ENCODE measurements at regions not wholly inside any gene's neighbourhood (a gene's known extent, or its start where the extent isn't known, plus 50 kb on each side); places are given as distances from the start of the nearest gene placed in this dataset.

- H3K27me3 ChIP-seq, result no peaks in the 10 kb centered on the region
- H3K4me1 ChIP-seq, result no peaks in the 10 kb centered on the region; the same call in 1 of the 2 replicates
- no peak for DNase-seq
- no peak overlapping the region for H3K4me3 ChIP-seq
- H3K9me3 ChIP-seq (replicated peaks), result no peaks in the 10 kb centered on the region
- H3K36me3 ChIP-seq, result no peaks in the 10 kb centered on the region
- H3K27ac ChIP-seq, result no peak overlapping the region
Observed at GRCh38 chr7:106957766-106958165, 86.7 kb upstream of the PRKAR2B start.

GRCh38 chr7:106959753-106960152, 84.8 kb upstream of the PRKAR2B start:
- H3K4me1 ChIP-seq, result no peaks in the 10 kb centered on the region; the same call in 1 of the 2 replicates
- H3K27me3 ChIP-seq, result no peaks in the 10 kb centered on the region
- H3K27ac ChIP-seq, result no peak overlapping the region
- H3K9me3 ChIP-seq (replicated peaks), result no peaks in the 10 kb centered on the region
- no peaks in the 10 kb centered on the region for H3K36me3 ChIP-seq
- DNase-seq, result peak in 1 of 2 experiments; percentile 10
- H3K4me3 ChIP-seq, result no peak overlapping the region

GRCh38 chr7:106962751-106963150, 81.8 kb upstream of the PRKAR2B start:
- Histone ChIP-seq H3K4me1 (no peaks in the 10 kb centered on the region; the same call in 1 of the 2 replicates), H3K27me3 (no peaks in the 10 kb centered on the region), H3K36me3 (no peaks in the 10 kb centered on the region), H3K4me3 (no peak overlapping the region), H3K27ac (no peak overlapping the region), H3K9me3 (replicated peaks) (no peaks in the 10 kb centered on the region)
- no peak for DNase-seq

GRCh38 chr7:106964466-106964865, 80.0 kb upstream of the PRKAR2B start:
- H3K4me1 ChIP-seq, result no peaks in the 10 kb centered on the region
- no peak for DNase-seq

GRCh38 chr7:106965108-106965507, 79.4 kb upstream of the PRKAR2B start:
- H3K4me3 ChIP-seq, result no peak overlapping the region
- H3K4me1 ChIP-seq, result no peaks in the 10 kb centered on the region
- H3K27me3 ChIP-seq, result no peaks in the 10 kb centered on the region
- H3K36me3 ChIP-seq, result no peaks in the 10 kb centered on the region
- no peak overlapping the region for H3K27ac ChIP-seq
- no peak for DNase-seq
- H3K9me3 ChIP-seq (replicated peaks), result no peaks in the 10 kb centered on the region

More at GRCh38 chr7:106964466-106964865, 80.0 kb upstream of the PRKAR2B start:
- Histone ChIP-seq H3K27ac (no peak overlapping the region), H3K27me3 (no peaks in the 10 kb centered on the region), H3K4me3 (no peak overlapping the region), H3K9me3 (replicated peaks) (no peaks in the 10 kb centered on the region), H3K36me3 (no peaks in the 10 kb centered on the region)

- no peak for DNase-seq
Observed at GRCh38 chr7:106966121-106966520, 78.4 kb upstream of the PRKAR2B start.

GRCh38 chr7:106968160-106968559, 76.3 kb upstream of the PRKAR2B start:
- Histone ChIP-seq H3K9me3 (replicated peaks) (no peaks in the 10 kb centered on the region), H3K27me3 (no peaks in the 10 kb centered on the region; the same call in 1 of the 2 replicates)
- no peak for DNase-seq

More at GRCh38 chr7:106966121-106966520, 78.4 kb upstream of the PRKAR2B start:
- no peak overlapping the region for H3K4me3 ChIP-seq
- no peak overlapping the region for H3K27ac ChIP-seq
- H3K36me3 ChIP-seq, result no peaks in the 10 kb centered on the region
- no peaks in the 10 kb centered on the region for H3K9me3 ChIP-seq (replicated peaks)
- H3K4me1 ChIP-seq, result no peaks in the 10 kb centered on the region
- no peaks in the 10 kb centered on the region; the same call in 1 of the 2 replicates for H3K27me3 ChIP-seq

GRCh38 chr7:106978425-106979420, 65.8 kb upstream of the PRKAR2B start:
- Histone ChIP-seq H3K36me3 (no peaks in the 10 kb centered on the region), H3K27me3 (no peaks in the 10 kb centered on the region), H3K27ac (no peak overlapping the region), H3K4me3 (no peak overlapping the region), H3K9me3 (replicated peaks) (no peaks in the 10 kb centered on the region), H3K4me1 (no peaks in the 10 kb centered on the region)
- peak in 1 of 2 experiments; percentile 6 for DNase-seq

More at GRCh38 chr7:106968160-106968559, 76.3 kb upstream of the PRKAR2B start:
- Histone ChIP-seq H3K27ac (no peak overlapping the region), H3K4me1 (no peaks in the 10 kb centered on the region), H3K4me3 (no peak overlapping the region), H3K36me3 (no peaks in the 10 kb centered on the region)

- DNase-seq, result no peak
- no peak overlapping the region for H3K27ac ChIP-seq
- H3K4me3 ChIP-seq, result no peak overlapping the region
- H3K27me3 ChIP-seq, result no peaks in the 10 kb centered on the region
- H3K36me3 ChIP-seq, result no peaks in the 10 kb centered on the region
- no peaks in the 10 kb centered on the region for H3K9me3 ChIP-seq (replicated peaks)
- no peaks in the 10 kb centered on the region for H3K4me1 ChIP-seq
Observed at GRCh38 chr7:106979551-106980357, 64.8 kb upstream of the PRKAR2B start.

GRCh38 chr7:106980358-106980685, 64.2 kb upstream of the PRKAR2B start:
- Histone ChIP-seq H3K9me3 (replicated peaks) (no peaks in the 10 kb centered on the region), H3K4me1 (no peaks in the 10 kb centered on the region), H3K4me3 (no peak overlapping the region), H3K27ac (no peak overlapping the region), H3K27me3 (no peaks in the 10 kb centered on the region), H3K36me3 (no peaks in the 10 kb centered on the region)
- no peak for DNase-seq

- DNase-seq, result no peak
- no peaks in the 10 kb centered on the region for H3K4me1 ChIP-seq
- no peaks in the 10 kb centered on the region for H3K36me3 ChIP-seq
- H3K9me3 ChIP-seq (replicated peaks), result no peaks in the 10 kb centered on the region
- no peak overlapping the region for H3K4me3 ChIP-seq
- H3K27ac ChIP-seq, result no peak overlapping the region
- no peaks in the 10 kb centered on the region for H3K27me3 ChIP-seq
Observed at GRCh38 chr7:106982415-106982814, 62.1 kb upstream of the PRKAR2B start.

- H3K27me3 ChIP-seq, result no peaks in the 10 kb centered on the region
- H3K27ac ChIP-seq, result no peak overlapping the region
- no peaks in the 10 kb centered on the region for H3K4me1 ChIP-seq
- DNase-seq, result no peak
- no peaks in the 10 kb centered on the region for H3K36me3 ChIP-seq
- no peaks in the 10 kb centered on the region for H3K9me3 ChIP-seq (replicated peaks)
- no peak overlapping the region for H3K4me3 ChIP-seq
Observed at GRCh38 chr7:106984034-106984433, 60.5 kb upstream of the PRKAR2B start.

GRCh38 chr7:106986450-106986977, 58.0 kb upstream of the PRKAR2B start:
- no peak overlapping the region for H3K4me3 ChIP-seq
- peaks cover 5% of the 10 kb centered on the region; the same call in 1 of the 2 replicates for H3K27me3 ChIP-seq
- H3K4me1 ChIP-seq, result no peaks in the 10 kb centered on the region
- DNase-seq, result no peak
- no peak overlapping the region for H3K27ac ChIP-seq
- H3K36me3 ChIP-seq, result no peaks in the 10 kb centered on the region
- H3K9me3 ChIP-seq (replicated peaks), result no peaks in the 10 kb centered on the region

GRCh38 chr7:106987777-106988176, 56.7 kb upstream of the PRKAR2B start:
- DNase-seq, result no peak
- Histone ChIP-seq H3K4me3 (no peak overlapping the region), H3K27ac (no peak overlapping the region), H3K4me1 (no peaks in the 10 kb centered on the region), H3K36me3 (no peaks in the 10 kb centered on the region), H3K9me3 (replicated peaks) (no peaks in the 10 kb centered on the region), H3K27me3 (peaks cover 5% of the 10 kb centered on the region; the same call in 1 of the 2 replicates)

GRCh38 chr7:106992511-106992910, 52.0 kb upstream of the PRKAR2B start:
- Histone ChIP-seq H3K9me3 (replicated peaks) (no peaks in the 10 kb centered on the region), H3K36me3 (no peaks in the 10 kb centered on the region), H3K4me1 (no peaks in the 10 kb centered on the region), H3K27me3 (peaks cover 5% of the 10 kb centered on the region; the same call in 1 of the 2 replicates), H3K27ac (no peak overlapping the region), H3K4me3 (no peak overlapping the region)
- DNase-seq, result no peak
